Heart right ventricle (tissue), 16 donors: ENCODE measurements at regions not wholly inside any gene's neighbourhood (a gene's known extent, or its start where the extent isn't known, plus 50 kb on each side); places are given as distances from the start of the nearest gene placed in this dataset.
A peak's percentile ranks its signal among the peaks of the same experiment; 100 is the strongest.

Experiments used
- ATAC-seq, 8 donors: fragments of 200-7000 bp; cut with Tn5 transposase; one replicate each; pipeline ENCODE4 v1.9.1; 2020; ENCODE audit warnings: mild to moderate bottlenecking in 8 of 8, moderate library complexity in 8 of 8, moderate number of reproducible peaks in 1 of 8
- DNase-seq, 2 donors: peaks; one replicate each; pipeline ENCODE4 v3.0.0-alpha.2; 2020
- H3K27ac ChIP-seq, 10 donors: fragments of 200-600 bp; sonication (generic) in 2 of 10; one replicate each; pipeline versions ENCODE4 v1.5.0 to v1.8.0; 2020 to 2022; ENCODE audit warnings: mild to moderate bottlenecking in 3 of 10
- H3K27me3 ChIP-seq, 7 donors: fragments of 200-600 bp; one replicate each; pipeline ENCODE4 v1.8.0; 2021 to 2022; ENCODE audit warnings: mild to moderate bottlenecking in 2 of 7
- H3K36me3 ChIP-seq, 9 donors: fragments of 200-600 bp; sonication (generic) in 1 of 9; one replicate each; pipeline versions ENCODE4 v1.5.0 to v1.8.0; 2020 to 2022; ENCODE audit warnings: mild to moderate bottlenecking in 2 of 9
- H3K4me1 ChIP-seq, 9 donors: fragments of 200-600 bp; sonication (generic) in 1 of 9; one replicate each; pipeline versions ENCODE4 v1.5.0 to v1.8.0; 2020 to 2022; ENCODE audit warnings: mild to moderate bottlenecking in 4 of 9
- H3K4me3 ChIP-seq, 10 donors: fragments of 200-600 bp; sonication (generic) in 2 of 10; one replicate each; pipeline versions ENCODE4 v1.5.0 to v1.8.0; 2020 to 2022; ENCODE audit warnings: mild to moderate bottlenecking in 7 of 10, moderate library complexity in 2 of 10
- H3K9me3 ChIP-seq, 11 donors: fragments of 200-600 bp in 10 of 11; sonication (generic) in 2 of 11; one replicate each; pipeline versions ENCODE4 v1.5.0 to v1.8.0; 2013 to 2022; ENCODE audit warnings: mild to moderate bottlenecking in 2 of 11, control low read depth in 1 of 11, moderate library complexity in 1 of 11
- CTCF ChIP-seq, 9 donors: fragments of 200-600 bp; sonication (generic) in 2 of 9; IDR thresholded peaks; one replicate each; pipeline versions ENCODE4 v1.5.0 to v1.8.0; 2021 to 2022; ENCODE audit warnings: antibody characterized with exemption in 9 of 9, mild to moderate bottlenecking in 5 of 9, moderate library complexity in 1 of 9
- WGBS, 2 donors: extraction: QIAGEN DNeasy Blood & Tissue Kit; methylation state at CpG; one replicate each; pipeline ENCODE4 v1.1.7; 2013; ENCODE audit warnings: inconsistent platforms in 1 of 2; 5-methylcytosine and 5-hydroxymethylcytosine counted together
- intact Hi-C, 10 donors: fragments of 100-400 bp; cut with DNase I; formaldehyde crosslinking; loops; one replicate each; pipeline versions ENCODE4 v1.11.1 to v1.14.2; 2022
- donor health status: Arrhythmogenic right ventricular cardiomyopathy.
- donor health status: ischemic (EF 13 %, LVEDD 7.1; RV severe dilation, severe dysfunction).
- donor health status: healthy with polysubstance abuse.
- donor health status: DM: no; HTN: yes; CAD: no.
- donor health status: DM: no; HTN: no; CAD: no.
- donor health status: ischemic (EF 25% LVEDD 6.9; RV normal size, moderate dysfunction).
- donor health status: ischemic (EF 25% LVEDD 5.7; RV mildly dilated, moderate dysfunction).
- donor health status: healthy.
- donor health status: DM: yes; HTN: yes; CAD: no.
- donor health status: Ischemic cardiomyopathy.
- donor health status: ischemic (EF 35%, LVEDD 5.7; RV mildly dilated, moderate dysfunction).
- donor health status: nonischemic (EF 11% LVEDD 7.7; RV severe dilation, severe dysfunction).
- donor health status: DM: yes; HTN: yes; CAD: no.
- donor health status: PGD.
- donor health status: ischemic (EF 29% LVEDD 5.4; RV normal size, mild dysfunction).
- donor health status: nonischemic (EF 23%, LVEDD 6.1; RV moderate dilation, normal function).

DNA sequence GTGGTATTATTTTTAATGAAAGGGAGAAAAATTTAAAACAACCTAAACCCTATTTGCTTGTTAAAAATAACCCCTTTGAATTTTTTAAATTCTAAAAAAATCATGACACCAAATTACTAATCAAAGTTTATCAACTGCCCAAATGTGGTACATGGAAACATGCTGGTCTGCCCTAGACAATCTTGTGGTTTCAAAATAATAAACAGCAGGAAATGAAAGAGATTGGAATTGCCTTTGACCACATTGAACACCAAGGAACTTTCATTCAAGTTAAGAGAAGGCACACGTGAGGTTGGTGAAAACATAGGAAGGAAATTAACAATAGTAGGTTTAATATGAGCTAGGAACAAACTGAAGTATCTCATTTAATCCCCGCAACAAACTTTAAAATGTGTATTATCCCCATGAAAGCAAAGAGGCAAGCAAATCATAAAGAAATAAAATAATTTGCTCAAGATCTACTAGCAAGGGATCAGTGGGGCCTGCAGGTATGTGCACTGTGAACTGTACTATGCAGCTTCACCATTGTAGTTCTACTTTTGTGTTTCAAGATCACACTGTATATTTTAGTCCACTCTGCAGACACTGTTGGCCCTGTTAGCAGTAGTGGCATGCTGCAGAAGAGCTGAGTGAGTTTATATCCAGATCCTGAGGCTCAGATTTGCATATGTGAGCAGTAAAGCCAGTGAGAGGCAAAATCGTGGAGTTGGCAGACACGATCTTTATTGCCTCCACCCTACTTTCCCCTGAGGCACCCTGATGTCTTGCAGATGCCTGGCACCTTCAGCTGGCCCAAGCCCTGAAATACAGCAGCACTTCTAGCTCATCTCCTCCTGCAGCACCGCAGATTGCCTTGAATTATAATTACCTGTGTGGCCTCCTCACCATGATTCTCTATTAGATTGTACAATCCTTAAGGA lies 157.8 kb upstream of the TENT5A start:
- Histone ChIP-seq H3K36me3 (no peaks in the 10 kb centered on the region), H3K4me3 (no peak overlapping the region), H3K4me1 (peaks cover 0 to 32% (median 7%) of the 10 kb centered on the region in 9 donors), H3K27me3 (no peaks in the 10 kb centered on the region), H3K27ac (peak overlapping the region in 5 of 10 donors; percentile 3 to 46 (median 24)), H3K9me3 (no peaks in the 10 kb centered on the region)
- ATAC-seq (peak in 4 of 8 donors; percentile 23 to 39 (median 32)), DNase-seq (no peak)
- intact Hi-C loops, result loop anchor here in 5 of 10 donors (10.0 kb wide), 3 partner anchors 155 to 265 kb away; partner anchors contain the start of gene TENT5A (in 3 of the 5)
- 52 to 63% methylated on average over 5 of the region's 5 CpGs for WGBS, 2 donors
- no peak for TF ChIP-seq CTCF (IDR thresholded peaks at IDR 0.05)

DNA sequence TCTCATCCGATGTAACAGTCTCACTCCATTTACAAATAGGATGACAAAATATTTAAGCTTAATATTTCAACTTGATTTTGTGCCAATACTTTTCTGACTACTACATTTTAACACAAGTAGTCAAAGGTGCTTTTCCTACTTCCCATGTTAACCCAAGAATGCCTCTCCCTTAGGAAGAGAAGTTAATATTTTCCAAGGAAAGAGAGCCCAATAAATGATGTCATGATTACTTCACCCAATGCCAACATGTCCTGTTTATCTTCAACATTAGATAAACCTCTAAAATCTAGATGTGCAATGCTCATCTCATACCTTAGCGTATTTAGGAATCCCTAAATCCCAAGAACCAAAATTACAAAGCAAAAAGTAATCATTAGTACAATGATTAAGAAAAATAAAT lies 156.7 kb upstream of the TENT5A start:
- Histone ChIP-seq H3K36me3 (no peaks in the 10 kb centered on the region), H3K27ac (peak overlapping the region in 2 of 10 donors; percentile 6 to 56), H3K4me1 (peaks cover 0 to 32% (median 7%) of the 10 kb centered on the region in 9 donors), H3K9me3 (no peaks in the 10 kb centered on the region), H3K27me3 (no peaks in the 10 kb centered on the region), H3K4me3 (no peak overlapping the region)
- DNase-seq (no peak), ATAC-seq (no peak)
- no peak for TF ChIP-seq CTCF (IDR thresholded peaks at IDR 0.05)
- intact Hi-C loops, result loop anchor here in 5 of 10 donors (10.0 kb wide), 3 partner anchors 154 to 266 kb away; partner anchors contain the start of gene TENT5A (in 3 of the 5)
- WGBS, 2 donors, result 88 to 92% methylated on average over 2 of the region's 2 CpGs

DNA sequence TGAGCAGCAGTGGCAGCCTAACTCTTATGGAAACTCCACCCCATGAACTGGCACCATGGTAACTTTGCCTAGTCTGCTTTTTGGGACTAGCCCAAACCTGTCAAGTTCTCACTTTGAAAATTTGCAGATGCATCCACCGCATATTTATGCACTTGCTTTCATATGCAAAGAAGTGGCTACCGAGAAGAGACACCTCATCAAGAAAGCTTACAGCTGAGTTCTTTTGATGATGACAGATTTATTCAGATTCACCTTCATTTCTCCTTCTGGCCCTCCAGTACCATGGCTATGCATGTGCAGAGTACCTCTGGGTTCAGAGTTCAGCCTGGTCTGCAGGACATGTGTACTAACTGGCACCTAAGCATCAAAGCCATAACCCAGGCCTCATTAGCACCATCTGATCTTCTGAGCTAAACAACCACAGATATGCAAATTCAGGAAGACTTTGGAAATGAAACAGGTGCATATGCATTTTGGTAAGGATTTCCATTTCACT lies 154.3 kb upstream of the TENT5A start:
- TF ChIP-seq CTCF (IDR thresholded peaks at IDR 0.05), result no peak
- ATAC-seq (peak in 7 of 8 donors; percentile 49 to 76 (median 71)), DNase-seq (peak in 1 of 2 donors; percentile 37)
- 57 to 60% methylated on average over 2 of the region's 2 CpGs for WGBS, 2 donors
- intact Hi-C loops, result loop anchor here in 5 of 10 donors (10.0 kb wide), 3 partner anchors 152 to 268 kb away; partner anchors contain the start of gene TENT5A (in 3 of the 5)
- Histone ChIP-seq H3K4me1 (peaks cover 0 to 32% (median 7%) of the 10 kb centered on the region in 9 donors), H3K36me3 (no peaks in the 10 kb centered on the region), H3K27ac (peak overlapping the region in 8 of 10 donors; percentile 4 to 71 (median 50)), H3K27me3 (no peaks in the 10 kb centered on the region), H3K9me3 (peaks cover 0 to 15% (median 0%) of the 10 kb centered on the region in 11 donors), H3K4me3 (no peak overlapping the region)

DNA sequence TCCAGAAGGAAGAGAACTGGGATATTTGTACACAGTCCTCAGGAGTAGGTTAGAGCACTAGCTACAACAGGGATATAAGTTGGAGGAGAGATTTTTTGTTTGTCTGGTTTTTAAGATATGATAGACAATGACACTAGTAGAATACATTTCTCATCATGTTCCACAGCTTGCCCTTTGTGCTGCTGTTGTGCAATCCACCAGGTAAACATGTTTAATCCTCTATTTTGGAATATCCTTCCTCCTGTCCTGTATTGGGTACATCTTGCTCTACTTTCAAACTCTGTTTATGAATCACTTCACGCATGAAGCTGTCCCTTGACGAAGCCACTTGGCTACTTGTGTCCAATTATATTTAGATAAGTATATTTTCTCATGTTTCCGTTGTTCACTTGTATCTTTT lies 153.6 kb upstream of the TENT5A start:
- WGBS, 2 donors, result 63 to 77% methylated on average over 3 of the region's 3 CpGs
- no peak for DNase-seq
- peak overlapping the region in 8 of 10 donors; percentile 24 to 71 (median 50) for H3K27ac ChIP-seq
- no peaks in the 10 kb centered on the region for H3K36me3 ChIP-seq
- intact Hi-C loops, result loop anchor here in 5 of 10 donors (10.0 kb wide), 3 partner anchors 151 to 269 kb away; partner anchors contain the start of gene TENT5A (in 3 of the 5)
- no peak overlapping the region for H3K4me3 ChIP-seq
- peaks cover 0 to 37% (median 10%) of the 10 kb centered on the region in 9 donors for H3K4me1 ChIP-seq
- no peaks in the 10 kb centered on the region for H3K27me3 ChIP-seq
- peaks cover 0 to 15% (median 0%) of the 10 kb centered on the region in 11 donors for H3K9me3 ChIP-seq
- TF ChIP-seq CTCF (IDR thresholded peaks at IDR 0.05), result no peak
- no peak for ATAC-seq
